WTC11 (cell line): ENCODE measurements at regions not wholly inside any gene's neighbourhood (a gene's known extent, or its start where the extent isn't known, plus 50 kb on each side); places are given as distances from the start of the nearest gene placed in this dataset.

Experiments
- ATF1 ChIP-seq: sonication (generic); formaldehyde crosslinking; IDR thresholded peaks from 2 replicates; pipeline ENCODE4 v1.8.1; 2023; ENCODE audit warnings: mild to moderate bottlenecking, moderate library complexity, missing genetic modification reagents
- CREB1 ChIP-seq: sonication (generic); formaldehyde crosslinking; IDR thresholded peaks from 2 replicates; pipeline ENCODE4 v1.8.0; 2023; ENCODE audit warnings: mild to moderate bottlenecking, missing genetic modification reagents
- FOXK1 ChIP-seq: sonication (generic); formaldehyde crosslinking; IDR thresholded peaks from 2 replicates; pipeline ENCODE4 v1.8.0; 2022; ENCODE audit warnings: mild to moderate bottlenecking, moderate library complexity, missing genetic modification reagents
- JUN ChIP-seq: sonication (generic); formaldehyde crosslinking; IDR thresholded peaks from 2 replicates; pipeline ENCODE4 v1.8.0; 2023; ENCODE audit warnings: mild to moderate bottlenecking, missing genetic modification reagents
- NR1H2 ChIP-seq: sonication (generic); formaldehyde crosslinking; IDR thresholded peaks from 2 replicates; pipeline ENCODE4 v1.9.0; 2021; ENCODE audit warnings: mild to moderate bottlenecking, moderate library complexity, missing genetic modification reagents
- RELA ChIP-seq: sonication (generic); formaldehyde crosslinking; IDR thresholded peaks from 2 replicates; pipeline ENCODE4 v1.8.1; 2022; ENCODE audit warnings: missing genetic modification reagents, mild to moderate bottlenecking, borderline replicate concordance
- SP1 ChIP-seq: sonication (generic); formaldehyde crosslinking; conservative IDR thresholded peaks from 2 replicates; pipeline ENCODE4 v1.8.1; 2022; ENCODE audit warnings: missing genetic modification reagents
- TCF7 ChIP-seq: sonication (generic); formaldehyde crosslinking; IDR thresholded peaks from 2 replicates; pipeline ENCODE4 v1.8.0; 2022; ENCODE audit warnings: mild to moderate bottlenecking, low read depth, missing genetic modification reagents, moderate library complexity
- TF ChIP-seq, protein P1 (sequence below): fragments of 200-600 bp; IDR thresholded peaks from 2 replicates; pipeline ENCODE4 v1.8.0; 2022; ENCODE audit warnings: antibody characterized with exemption
- TF ChIP-seq, protein P2 (sequence below): sonication (generic); formaldehyde crosslinking; IDR thresholded peaks from 2 replicates; pipeline ENCODE4 v1.8.0; 2022; ENCODE audit warnings: mild to moderate bottlenecking, missing genetic modification reagents
- TF ChIP-seq, protein P3 (sequence below): sonication (generic); formaldehyde crosslinking; IDR thresholded peaks from 2 replicates; pipeline ENCODE4 v1.8.1; 2023; ENCODE audit warnings: mild to moderate bottlenecking, missing genetic modification reagents, borderline replicate concordance
- TF ChIP-seq, protein P4 (sequence below): sonication (generic); formaldehyde crosslinking; IDR thresholded peaks from 2 replicates; pipeline ENCODE4 v1.8.1; 2023; ENCODE audit warnings: mild to moderate bottlenecking, missing genetic modification reagents
- TF ChIP-seq, protein P5 (sequence below): sonication (generic); formaldehyde crosslinking; IDR thresholded peaks from 2 replicates; pipeline ENCODE4 v1.8.1; 2023; ENCODE audit warnings: mild to moderate bottlenecking, missing genetic modification reagents, moderate library complexity
- TF ChIP-seq, protein P6 (sequence below): sonication (generic); formaldehyde crosslinking; IDR thresholded peaks from 2 replicates; pipeline ENCODE4 v1.8.0; 2022; ENCODE audit warnings: mild to moderate bottlenecking, missing genetic modification reagents

DNA sequence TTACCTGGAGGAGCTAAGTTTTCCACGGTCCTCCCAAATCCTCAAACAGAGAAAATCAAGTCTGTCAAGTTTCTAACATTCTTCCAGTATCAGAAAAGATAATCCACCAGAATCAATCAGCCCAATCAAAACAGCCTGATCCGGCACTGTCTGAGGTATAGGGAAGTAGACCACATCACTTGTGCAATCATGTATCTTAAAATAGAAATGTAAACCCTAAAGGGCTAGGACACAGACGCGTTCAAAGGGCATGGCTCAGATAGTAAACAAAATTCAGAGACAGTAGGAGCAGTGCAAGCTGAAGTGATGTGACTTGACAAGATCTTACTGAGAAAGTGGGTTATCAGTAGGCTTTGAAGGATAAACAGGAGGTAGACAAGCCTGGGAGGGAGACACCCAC is 252.4 kb upstream of the DAPK1 start:
- no peak for TF ChIP-seq FOXK1 (CRISPR knock-in tag)
- TF ChIP-seq, protein P1, sequence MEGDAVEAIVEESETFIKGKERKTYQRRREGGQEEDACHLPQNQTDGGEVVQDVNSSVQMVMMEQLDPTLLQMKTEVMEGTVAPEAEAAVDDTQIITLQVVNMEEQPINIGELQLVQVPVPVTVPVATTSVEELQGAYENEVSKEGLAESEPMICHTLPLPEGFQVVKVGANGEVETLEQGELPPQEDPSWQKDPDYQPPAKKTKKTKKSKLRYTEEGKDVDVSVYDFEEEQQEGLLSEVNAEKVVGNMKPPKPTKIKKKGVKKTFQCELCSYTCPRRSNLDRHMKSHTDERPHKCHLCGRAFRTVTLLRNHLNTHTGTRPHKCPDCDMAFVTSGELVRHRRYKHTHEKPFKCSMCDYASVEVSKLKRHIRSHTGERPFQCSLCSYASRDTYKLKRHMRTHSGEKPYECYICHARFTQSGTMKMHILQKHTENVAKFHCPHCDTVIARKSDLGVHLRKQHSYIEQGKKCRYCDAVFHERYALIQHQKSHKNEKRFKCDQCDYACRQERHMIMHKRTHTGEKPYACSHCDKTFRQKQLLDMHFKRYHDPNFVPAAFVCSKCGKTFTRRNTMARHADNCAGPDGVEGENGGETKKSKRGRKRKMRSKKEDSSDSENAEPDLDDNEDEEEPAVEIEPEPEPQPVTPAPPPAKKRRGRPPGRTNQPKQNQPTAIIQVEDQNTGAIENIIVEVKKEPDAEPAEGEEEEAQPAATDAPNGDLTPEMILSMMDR: no peak
- no peak for TF ChIP-seq SP1 (CRISPR knock-in tag)
- no peak for TF ChIP-seq JUN (CRISPR knock-in tag)
- TF ChIP-seq ATF1 (CRISPR knock-in tag): no peak
- TF ChIP-seq, protein P2, sequence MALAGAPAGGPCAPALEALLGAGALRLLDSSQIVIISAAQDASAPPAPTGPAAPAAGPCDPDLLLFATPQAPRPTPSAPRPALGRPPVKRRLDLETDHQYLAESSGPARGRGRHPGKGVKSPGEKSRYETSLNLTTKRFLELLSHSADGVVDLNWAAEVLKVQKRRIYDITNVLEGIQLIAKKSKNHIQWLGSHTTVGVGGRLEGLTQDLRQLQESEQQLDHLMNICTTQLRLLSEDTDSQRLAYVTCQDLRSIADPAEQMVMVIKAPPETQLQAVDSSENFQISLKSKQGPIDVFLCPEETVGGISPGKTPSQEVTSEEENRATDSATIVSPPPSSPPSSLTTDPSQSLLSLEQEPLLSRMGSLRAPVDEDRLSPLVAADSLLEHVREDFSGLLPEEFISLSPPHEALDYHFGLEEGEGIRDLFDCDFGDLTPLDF (CRISPR knock-in tag): no peak
- TF ChIP-seq NR1H2 (CRISPR knock-in tag): no peak
- TF ChIP-seq RELA (CRISPR knock-in tag): no peak
- TF ChIP-seq, protein P3, sequence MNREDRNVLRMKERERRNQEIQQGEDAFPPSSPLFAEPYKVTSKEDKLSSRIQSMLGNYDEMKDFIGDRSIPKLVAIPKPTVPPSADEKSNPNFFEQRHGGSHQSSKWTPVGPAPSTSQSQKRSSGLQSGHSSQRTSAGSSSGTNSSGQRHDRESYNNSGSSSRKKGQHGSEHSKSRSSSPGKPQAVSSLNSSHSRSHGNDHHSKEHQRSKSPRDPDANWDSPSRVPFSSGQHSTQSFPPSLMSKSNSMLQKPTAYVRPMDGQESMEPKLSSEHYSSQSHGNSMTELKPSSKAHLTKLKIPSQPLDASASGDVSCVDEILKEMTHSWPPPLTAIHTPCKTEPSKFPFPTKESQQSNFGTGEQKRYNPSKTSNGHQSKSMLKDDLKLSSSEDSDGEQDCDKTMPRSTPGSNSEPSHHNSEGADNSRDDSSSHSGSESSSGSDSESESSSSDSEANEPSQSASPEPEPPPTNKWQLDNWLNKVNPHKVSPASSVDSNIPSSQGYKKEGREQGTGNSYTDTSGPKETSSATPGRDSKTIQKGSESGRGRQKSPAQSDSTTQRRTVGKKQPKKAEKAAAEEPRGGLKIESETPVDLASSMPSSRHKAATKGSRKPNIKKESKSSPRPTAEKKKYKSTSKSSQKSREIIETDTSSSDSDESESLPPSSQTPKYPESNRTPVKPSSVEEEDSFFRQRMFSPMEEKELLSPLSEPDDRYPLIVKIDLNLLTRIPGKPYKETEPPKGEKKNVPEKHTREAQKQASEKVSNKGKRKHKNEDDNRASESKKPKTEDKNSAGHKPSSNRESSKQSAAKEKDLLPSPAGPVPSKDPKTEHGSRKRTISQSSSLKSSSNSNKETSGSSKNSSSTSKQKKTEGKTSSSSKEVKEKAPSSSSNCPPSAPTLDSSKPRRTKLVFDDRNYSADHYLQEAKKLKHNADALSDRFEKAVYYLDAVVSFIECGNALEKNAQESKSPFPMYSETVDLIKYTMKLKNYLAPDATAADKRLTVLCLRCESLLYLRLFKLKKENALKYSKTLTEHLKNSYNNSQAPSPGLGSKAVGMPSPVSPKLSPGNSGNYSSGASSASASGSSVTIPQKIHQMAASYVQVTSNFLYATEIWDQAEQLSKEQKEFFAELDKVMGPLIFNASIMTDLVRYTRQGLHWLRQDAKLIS (CRISPR knock-in tag): no peak
- TF ChIP-seq, protein P4, sequence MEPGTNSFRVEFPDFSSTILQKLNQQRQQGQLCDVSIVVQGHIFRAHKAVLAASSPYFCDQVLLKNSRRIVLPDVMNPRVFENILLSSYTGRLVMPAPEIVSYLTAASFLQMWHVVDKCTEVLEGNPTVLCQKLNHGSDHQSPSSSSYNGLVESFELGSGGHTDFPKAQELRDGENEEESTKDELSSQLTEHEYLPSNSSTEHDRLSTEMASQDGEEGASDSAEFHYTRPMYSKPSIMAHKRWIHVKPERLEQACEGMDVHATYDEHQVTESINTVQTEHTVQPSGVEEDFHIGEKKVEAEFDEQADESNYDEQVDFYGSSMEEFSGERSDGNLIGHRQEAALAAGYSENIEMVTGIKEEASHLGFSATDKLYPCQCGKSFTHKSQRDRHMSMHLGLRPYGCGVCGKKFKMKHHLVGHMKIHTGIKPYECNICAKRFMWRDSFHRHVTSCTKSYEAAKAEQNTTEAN (CRISPR knock-in tag): no peak
- no peak for TF ChIP-seq TCF7 (CRISPR knock-in tag)
- no peak for TF ChIP-seq CREB1
- TF ChIP-seq, protein P5, sequence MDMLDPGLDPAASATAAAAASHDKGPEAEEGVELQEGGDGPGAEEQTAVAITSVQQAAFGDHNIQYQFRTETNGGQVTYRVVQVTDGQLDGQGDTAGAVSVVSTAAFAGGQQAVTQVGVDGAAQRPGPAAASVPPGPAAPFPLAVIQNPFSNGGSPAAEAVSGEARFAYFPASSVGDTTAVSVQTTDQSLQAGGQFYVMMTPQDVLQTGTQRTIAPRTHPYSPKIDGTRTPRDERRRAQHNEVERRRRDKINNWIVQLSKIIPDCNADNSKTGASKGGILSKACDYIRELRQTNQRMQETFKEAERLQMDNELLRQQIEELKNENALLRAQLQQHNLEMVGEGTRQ: no peak
- TF ChIP-seq, protein P6, sequence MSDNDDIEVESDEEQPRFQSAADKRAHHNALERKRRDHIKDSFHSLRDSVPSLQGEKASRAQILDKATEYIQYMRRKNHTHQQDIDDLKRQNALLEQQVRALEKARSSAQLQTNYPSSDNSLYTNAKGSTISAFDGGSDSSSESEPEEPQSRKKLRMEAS: no peak
